Esophagus muscularis mucosa (tissue), 4 donors: ENCODE measurements at regions not wholly inside any gene's neighbourhood (a gene's known extent, or its start where the extent isn't known, plus 50 kb on each side); places are given as distances from the start of the nearest gene placed in this dataset.

Experiments
- DNase-seq: peaks from one replicate; pipeline ENCODE4 v3.0.0-alpha.2; 2017; ENCODE audit errors: extremely low spot score
- H3K27ac ChIP-seq, 4 donors: fragments of 200-600 bp; sonication (generic); replicated peaks in 1 of 4; 1 replicate in 3 of 4; 2 replicates in 1 of 4; pipeline ENCODE4 v1.5.1; 2016 to 2019; ENCODE audit warnings: mild to moderate bottlenecking in 1 of 4
- H3K27me3 ChIP-seq, 4 donors: fragments of 200-600 bp; sonication (generic); one replicate each; pipeline versions ENCODE4 v1.5.1 to v1.6.0; 2016 to 2019
- H3K36me3 ChIP-seq, 4 donors: fragments of 200-600 bp; sonication (generic); one replicate each; pipeline ENCODE4 v1.5.1; 2016 to 2019
- H3K4me1 ChIP-seq, 4 donors: fragments of 200-600 bp; sonication (generic); one replicate each; pipeline ENCODE4 v1.5.1; 2016 to 2019
- H3K4me3 ChIP-seq, 4 donors: fragments of 200-600 bp; sonication (generic); 1 replicate in 2 of 4; 2 replicates in 2 of 4; pipeline ENCODE4 v1.5.1; 2016 to 2019; ENCODE audit warnings: mild to moderate bottlenecking in 4 of 4, moderate library complexity in 1 of 4
- H3K9me3 ChIP-seq, 4 donors: fragments of 200-600 bp; sonication (generic); 1 replicate in 3 of 4; 2 replicates in 1 of 4; pipeline ENCODE4 v1.5.1; 2016 to 2019
- EP300 ChIP-seq: sonication (generic); formaldehyde crosslinking; IDR thresholded peaks from one replicate; pipeline ENCODE4 v1.6.1; 2017; ENCODE audit warnings: antibody characterized with exemption
- POLR2A ChIP-seq: fragments of 450-650 bp; IDR thresholded peaks from one replicate; pipeline ENCODE4 v1.6.1; 2017; ENCODE audit warnings: antibody characterized with exemption, moderate library complexity, mild to moderate bottlenecking, low read depth
- POLR2AphosphoS5 ChIP-seq, 2 donors: sonication (generic); formaldehyde crosslinking; IDR thresholded peaks; one replicate each; pipeline ENCODE4 v1.6.1; 2017; ENCODE audit warnings: antibody characterized with exemption in 2 of 2
- WGBS: methylation state at CpG from one replicate; pipeline ENCODE4 v1.1.5; 2018; 5-methylcytosine and 5-hydroxymethylcytosine counted together
- intact Hi-C: fragments of 100-400 bp; cut with DNase I; formaldehyde crosslinking; loops from one replicate; pipeline ENCODE4 v1.15.1; 2023
- TF ChIP-seq, protein P1 (sequence below), 3 experiments: fragments of 200-600 bp in 2 of 3; fragments of 450-650 bp in 1 of 3; sonication (generic) in 2 of 3; IDR thresholded peaks; one replicate each; pipeline ENCODE4 v1.5.1; 2017 to 2019; ENCODE audit warnings: antibody characterized with exemption in 3 of 3, mild to moderate bottlenecking in 2 of 3, moderate library complexity in 1 of 3

- Histone ChIP-seq H3K4me1 (no peaks in the 10 kb centered on the region), H3K9me3 (no peaks in the 10 kb centered on the region), H3K36me3 (no peaks in the 10 kb centered on the region), H3K27ac (no peak overlapping the region), H3K4me3 (no peak overlapping the region), H3K27me3 (no peaks in the 10 kb centered on the region)
- DNase-seq, result no peak
- no peak for TF ChIP-seq POLR2A
- TF ChIP-seq, protein P1, sequence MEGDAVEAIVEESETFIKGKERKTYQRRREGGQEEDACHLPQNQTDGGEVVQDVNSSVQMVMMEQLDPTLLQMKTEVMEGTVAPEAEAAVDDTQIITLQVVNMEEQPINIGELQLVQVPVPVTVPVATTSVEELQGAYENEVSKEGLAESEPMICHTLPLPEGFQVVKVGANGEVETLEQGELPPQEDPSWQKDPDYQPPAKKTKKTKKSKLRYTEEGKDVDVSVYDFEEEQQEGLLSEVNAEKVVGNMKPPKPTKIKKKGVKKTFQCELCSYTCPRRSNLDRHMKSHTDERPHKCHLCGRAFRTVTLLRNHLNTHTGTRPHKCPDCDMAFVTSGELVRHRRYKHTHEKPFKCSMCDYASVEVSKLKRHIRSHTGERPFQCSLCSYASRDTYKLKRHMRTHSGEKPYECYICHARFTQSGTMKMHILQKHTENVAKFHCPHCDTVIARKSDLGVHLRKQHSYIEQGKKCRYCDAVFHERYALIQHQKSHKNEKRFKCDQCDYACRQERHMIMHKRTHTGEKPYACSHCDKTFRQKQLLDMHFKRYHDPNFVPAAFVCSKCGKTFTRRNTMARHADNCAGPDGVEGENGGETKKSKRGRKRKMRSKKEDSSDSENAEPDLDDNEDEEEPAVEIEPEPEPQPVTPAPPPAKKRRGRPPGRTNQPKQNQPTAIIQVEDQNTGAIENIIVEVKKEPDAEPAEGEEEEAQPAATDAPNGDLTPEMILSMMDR (IDR thresholded peaks at IDR 0.05), result no peak
- no peak for TF ChIP-seq POLR2AphosphoS5 (IDR thresholded peaks at IDR 0.05)
- no peak for TF ChIP-seq EP300
- 89% methylated on average over 14 of the region's 14 CpGs for WGBS
- intact Hi-C loops, result no loop called here
Observed at GRCh38 chr3:168517249-168518071, 421.7 kb upstream of the GOLIM4 start.

GRCh38 chr3:168514252-168514651, 418.5 kb upstream of the GOLIM4 start:
- TF ChIP-seq, protein P1 (IDR thresholded peaks at IDR 0.05), result no peak
- TF ChIP-seq POLR2A (no peak), EP300 (no peak), POLR2AphosphoS5 (IDR thresholded peaks at IDR 0.05) (no peak)
- no peaks in the 10 kb centered on the region for H3K9me3 ChIP-seq
- no peak overlapping the region for H3K27ac ChIP-seq
- H3K27me3 ChIP-seq, result no peaks in the 10 kb centered on the region
- intact Hi-C loops, result loop anchor here (5.0 kb wide), 1 partner anchor 333 kb away; no protein-coding TSS in a partner anchor
- no peaks in the 10 kb centered on the region for H3K4me1 ChIP-seq
- no peak overlapping the region for H3K4me3 ChIP-seq
- H3K36me3 ChIP-seq, result no peaks in the 10 kb centered on the region
- no peak for DNase-seq

DNA sequence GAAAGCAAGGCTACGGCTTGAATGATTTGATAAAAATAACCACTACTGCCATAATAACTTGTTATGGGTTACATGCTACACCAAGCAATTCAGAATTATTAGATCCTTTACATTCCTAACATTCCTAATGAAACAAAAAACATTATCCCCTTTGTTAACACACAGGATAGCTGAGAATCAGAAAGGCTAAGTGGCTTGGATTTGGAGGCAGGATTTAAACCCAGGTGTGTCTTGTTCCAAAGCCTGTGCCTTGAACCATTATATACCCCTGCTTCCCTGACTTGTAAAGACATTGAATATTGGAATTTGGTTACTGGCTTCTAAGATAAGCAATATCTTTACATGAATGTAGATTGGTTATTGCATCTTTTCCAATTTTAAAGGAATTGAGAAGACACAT, 417.1 kb upstream of the GOLIM4 start:
- H3K27me3 ChIP-seq, result no peaks in the 10 kb centered on the region
- H3K27ac ChIP-seq, result no peak overlapping the region
- H3K36me3 ChIP-seq, result no peaks in the 10 kb centered on the region
- H3K4me3 ChIP-seq, result no peak overlapping the region
- WGBS, result 76% methylated on average over 1 of the region's 1 CpG
- no peak for DNase-seq
- no peak for TF ChIP-seq EP300
- TF ChIP-seq POLR2A, result no peak
- TF ChIP-seq, protein P1 (IDR thresholded peaks at IDR 0.05), result no peak
- no peak for TF ChIP-seq POLR2AphosphoS5 (IDR thresholded peaks at IDR 0.05)
- no peaks in the 10 kb centered on the region for H3K4me1 ChIP-seq
- H3K9me3 ChIP-seq, result no peaks in the 10 kb centered on the region
- intact Hi-C loops, result loop anchor here (5.0 kb wide), 1 partner anchor 334 kb away; no protein-coding TSS in a partner anchor

DNA sequence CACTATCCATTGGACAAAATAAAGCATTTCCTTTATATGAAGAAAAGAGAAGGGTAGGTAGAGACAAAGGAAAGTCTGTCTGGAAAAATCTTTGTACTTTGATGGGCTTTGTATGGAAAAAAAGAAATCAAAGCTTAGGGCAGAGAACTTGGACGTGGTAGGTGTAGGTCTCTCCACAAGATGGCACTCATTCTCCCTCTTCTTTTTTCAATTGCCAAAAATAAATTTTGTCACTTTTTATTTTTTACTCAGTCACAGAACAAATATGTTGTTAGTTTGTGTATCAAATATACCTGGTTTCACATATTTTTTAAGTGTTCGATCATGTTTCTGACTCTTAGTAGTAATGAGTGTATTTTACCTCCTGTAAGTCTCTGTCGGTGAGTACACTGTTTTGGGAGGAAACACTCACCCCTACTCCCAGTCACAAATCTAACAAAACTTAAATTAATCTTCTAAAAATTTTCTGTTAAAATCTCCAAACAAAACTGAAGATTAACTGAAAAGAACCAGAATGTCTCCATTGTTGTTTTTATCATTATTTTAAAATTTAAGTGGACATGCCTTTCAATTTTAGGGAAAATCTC, 415.8 kb upstream of the GOLIM4 start:
- intact Hi-C loops, result loop anchor here (5.0 kb wide), 1 partner anchor 336 kb away; no protein-coding TSS in a partner anchor
- Histone ChIP-seq H3K27me3 (no peaks in the 10 kb centered on the region), H3K4me1 (no peaks in the 10 kb centered on the region), H3K9me3 (no peaks in the 10 kb centered on the region), H3K36me3 (no peaks in the 10 kb centered on the region), H3K27ac (no peak overlapping the region), H3K4me3 (no peak overlapping the region)
- TF ChIP-seq, protein P1 (IDR thresholded peaks at IDR 0.05), result peak in 2 of 3 experiments; percentile 47 to 54
- no peak for TF ChIP-seq EP300
- 69% methylated on average over 3 of the region's 3 CpGs for WGBS
- DNase-seq, result no peak
